Type B pancreatic cell (in vitro differentiated cells): ENCODE measurements at regions not wholly inside any gene's neighbourhood (a gene's known extent, or its start where the extent isn't known, plus 50 kb on each side); places are given as distances from the start of the nearest gene placed in this dataset.

Source experiments
- DNase-seq: peaks from one replicate; pipeline ENCODE4 v3.0.0; 2021; ENCODE audit warnings: mixed read lengths; ENCODE audit not compliant: unreplicated experiment; ENCODE audit errors: extremely low spot score
- H3K27ac Mint-ChIP-seq: 2 replicates; pipeline ENCODE4 v1.8.0; 2021; ENCODE audit warnings: mild to moderate bottlenecking, mixed read lengths
- H3K27me3 Mint-ChIP-seq: 2 replicates; pipeline ENCODE4 v1.8.0; 2021; ENCODE audit warnings: mixed read lengths
- H3K36me3 Mint-ChIP-seq: 2 replicates; pipeline ENCODE4 v1.8.0; 2021; ENCODE audit warnings: mixed read lengths
- H3K4me1 Mint-ChIP-seq: one replicate; pipeline ENCODE4 v1.8.0; 2021; ENCODE audit warnings: mixed read lengths; ENCODE audit not compliant: unreplicated experiment
- H3K4me3 Mint-ChIP-seq: 2 replicates; pipeline ENCODE4 v1.8.0; 2021; ENCODE audit warnings: mild to moderate bottlenecking, mixed read lengths
- H3K9me3 Mint-ChIP-seq: 2 replicates; pipeline ENCODE4 v1.8.0; 2021; ENCODE audit warnings: mixed read lengths
- CTCF ChIP-seq: fragments of 200-600 bp; sonication (generic); conservative IDR thresholded peaks from 2 replicates; pipeline ENCODE4 v1.5.0; 2021; ENCODE audit warnings: antibody characterized with exemption, mild to moderate bottlenecking

DNA sequence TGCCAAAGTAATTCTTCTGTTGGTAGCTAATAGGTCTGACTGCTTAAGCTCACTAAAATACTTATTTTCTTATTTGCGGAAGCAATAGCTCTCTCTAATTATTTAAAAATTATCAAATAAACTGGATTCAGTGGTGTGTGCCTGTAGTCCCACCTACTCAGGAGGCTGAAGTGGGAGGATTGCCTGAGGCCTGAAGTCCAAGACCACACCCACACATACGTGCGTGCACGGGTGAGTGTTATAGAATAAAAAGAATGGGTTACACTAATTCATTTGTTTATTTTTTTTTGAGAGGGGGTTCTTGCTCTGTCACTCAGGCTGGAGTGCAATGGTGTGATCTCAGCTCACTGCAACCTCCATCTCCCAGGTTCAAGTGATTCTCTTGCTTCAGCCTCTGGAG lies 94.2 kb upstream of the HNRNPU start:
- no peaks in the 10 kb centered on the region for H3K36me3 Mint-ChIP-seq
- peaks cover under 1% of the 10 kb centered on the region for H3K4me1 Mint-ChIP-seq

DNA sequence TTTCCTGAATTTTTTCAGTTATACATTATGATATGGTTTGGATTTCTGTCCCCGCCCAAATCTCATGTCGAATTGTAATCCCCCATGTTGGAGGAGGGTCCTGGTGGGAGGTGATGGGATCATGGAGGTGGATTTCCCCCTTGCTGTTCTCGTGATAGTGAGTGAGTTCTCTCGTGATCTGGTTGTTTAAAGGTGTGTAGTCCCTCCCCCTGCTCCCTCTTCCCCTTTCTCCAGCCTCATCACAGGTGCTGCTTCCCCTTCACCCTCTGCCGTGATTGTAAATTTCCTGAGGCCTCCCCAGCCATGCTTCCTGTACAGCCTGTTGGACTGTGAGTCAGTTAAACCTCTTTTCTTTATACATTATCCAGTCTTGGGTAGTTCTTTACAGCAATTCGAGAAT lies 93.2 kb upstream of the HNRNPU start:
- DNase-seq: no peak
- no peak for TF ChIP-seq CTCF
- H3K27ac Mint-ChIP-seq: no peak overlapping the region
- H3K9me3 Mint-ChIP-seq: no peaks in the 10 kb centered on the region
- no peaks in the 10 kb centered on the region for H3K36me3 Mint-ChIP-seq
- no peak overlapping the region for H3K4me3 Mint-ChIP-seq
- H3K4me1 Mint-ChIP-seq: no peaks in the 10 kb centered on the region
- no peaks in the 10 kb centered on the region for H3K27me3 Mint-ChIP-seq

More for the DNA sequence above, 94.2 kb upstream of the HNRNPU start:
- Mint-ChIP-seq H3K27me3 (no peaks in the 10 kb centered on the region), H3K4me3 (no peak overlapping the region), H3K27ac (no peak overlapping the region), H3K9me3 (no peaks in the 10 kb centered on the region)
- DNase-seq: no peak
- no peak for TF ChIP-seq CTCF

- no peaks in the 10 kb centered on the region for H3K36me3 Mint-ChIP-seq
- no peak overlapping the region for H3K4me3 Mint-ChIP-seq
- DNase-seq: no peak
- TF ChIP-seq CTCF: no peak
- no peaks in the 10 kb centered on the region for H3K9me3 Mint-ChIP-seq
- no peak overlapping the region for H3K27ac Mint-ChIP-seq
- H3K4me1 Mint-ChIP-seq: no peaks in the 10 kb centered on the region
- H3K27me3 Mint-ChIP-seq: no peaks in the 10 kb centered on the region
Observed at GRCh38 chr1:244957122-244957521, 92.8 kb upstream of the HNRNPU start.

- no peaks in the 10 kb centered on the region for H3K27me3 Mint-ChIP-seq
- no peaks in the 10 kb centered on the region for H3K4me1 Mint-ChIP-seq
- no peaks in the 10 kb centered on the region for H3K9me3 Mint-ChIP-seq
- no peaks in the 10 kb centered on the region for H3K36me3 Mint-ChIP-seq
- H3K4me3 Mint-ChIP-seq: no peak overlapping the region
- H3K27ac Mint-ChIP-seq: no peak overlapping the region
- no peak for TF ChIP-seq CTCF
- DNase-seq: no peak
Observed at GRCh38 chr1:244955661-244956060, 91.3 kb upstream of the HNRNPU start.

- H3K27ac Mint-ChIP-seq: no peak overlapping the region
- no peak overlapping the region for H3K4me3 Mint-ChIP-seq
Observed at GRCh38 chr1:244954359-244954758, 90.0 kb upstream of the HNRNPU start.

More at GRCh38 chr1:244954359-244954758, 90.0 kb upstream of the HNRNPU start:
- DNase-seq: no peak
- H3K36me3 Mint-ChIP-seq: no peaks in the 10 kb centered on the region
- H3K9me3 Mint-ChIP-seq: no peaks in the 10 kb centered on the region
- no peak for TF ChIP-seq CTCF
- no peaks in the 10 kb centered on the region for H3K4me1 Mint-ChIP-seq
- no peaks in the 10 kb centered on the region for H3K27me3 Mint-ChIP-seq
